DOHH2 (cell line): ENCODE measurements at regions not wholly inside any gene's neighbourhood (a gene's known extent, or its start where the extent isn't known, plus 50 kb on each side); places are given as distances from the start of the nearest gene placed in this dataset.
"Not testable (repeated sequence)": the region's sequence is repeated elsewhere in the genome, so short reads cannot be mapped to it uniquely, and the experiment has no call there.

Source experiments
- H3F3A ChIP-seq: fragments of 200-600 bp; sonication (generic), shearing (Covaris generic); 2 replicates; pipeline ENCODE4 v1.6.0; 2016; ENCODE audit warnings: antibody characterized with exemption, mild to moderate bottlenecking; ENCODE audit not compliant: control insufficient read depth, insufficient read depth
- H3K27ac ChIP-seq: fragments of 200-600 bp; sonication (generic); 2 replicates; pipeline ENCODE4 v1.5.1; 2014; ENCODE audit warnings: low read depth, mild to moderate bottlenecking, low read length, moderate library complexity
- H3K27me3 ChIP-seq: fragments of 200-600 bp; sonication (generic); 2 replicates; pipeline ENCODE4 v1.6.1; 2014; ENCODE audit warnings: mild to moderate bottlenecking, low read length, mixed read lengths; ENCODE audit not compliant: control insufficient read depth
- H3K36me3 ChIP-seq: fragments of 200-600 bp; sonication (generic); 2 replicates; pipeline ENCODE4 v1.6.1; 2014; ENCODE audit warnings: mild to moderate bottlenecking, low read length, moderate library complexity, mixed read lengths; ENCODE audit not compliant: control insufficient read depth
- H3K4me1 ChIP-seq: fragments of 200-600 bp; sonication (generic); 2 replicates; pipeline ENCODE4 v1.6.1; 2014; ENCODE audit warnings: mild to moderate bottlenecking, low read length, mixed read lengths; ENCODE audit not compliant: control insufficient read depth
- H3K4me2 ChIP-seq: fragments of 200-600 bp; sonication (generic); 2 replicates; pipeline ENCODE4 v1.6.0; 2014; ENCODE audit warnings: mild to moderate bottlenecking, low read length, moderate library complexity
- H3K4me3 ChIP-seq: fragments of 200-600 bp; sonication (generic); 2 replicates; pipeline ENCODE4 v1.5.1; 2014; ENCODE audit warnings: mild to moderate bottlenecking, low read length, mixed read lengths
- H3K79me2 ChIP-seq: fragments of 200-600 bp; sonication (generic); 2 replicates; pipeline ENCODE4 v1.6.1; 2014; ENCODE audit warnings: mild to moderate bottlenecking, low read length, mixed read lengths; ENCODE audit not compliant: control insufficient read depth
- H3K9me2 ChIP-seq: fragments of 200-600 bp; sonication (generic); replicated peaks from 2 replicates; pipeline ENCODE4 v1.6.1; 2014; ENCODE audit warnings: mild to moderate bottlenecking, low read length, mixed read lengths; ENCODE audit not compliant: control insufficient read depth
- H3K9me3 ChIP-seq: fragments of 200-600 bp; sonication (generic); 2 replicates; pipeline ENCODE4 v1.6.1; 2014; ENCODE audit warnings: antibody characterized with exemption, low read length, mixed read lengths; ENCODE audit not compliant: control insufficient read depth, insufficient read depth
- H4K20me1 ChIP-seq: fragments of 200-600 bp; sonication (generic); 2 replicates; pipeline ENCODE4 v1.6.0; 2014; ENCODE audit warnings: low read depth, mild to moderate bottlenecking, antibody characterized with exemption, low read length, moderate library complexity; ENCODE audit not compliant: control insufficient read depth, insufficient read depth
- EZH2phosphoT487 ChIP-seq: fragments of 200-600 bp; sonication (generic); IDR thresholded peaks from 2 replicates; pipeline ENCODE4 v1.6.1; 2017; ENCODE audit warnings: borderline replicate concordance, mild to moderate bottlenecking, antibody characterized with exemption, low read length, moderate library complexity, mixed read lengths
- TF ChIP-seq, protein P1 (sequence below): fragments of 200-600 bp; sonication (generic); IDR thresholded peaks from one replicate; pipeline ENCODE4 v1.5.1; 2014; ENCODE audit warnings: antibody characterized with exemption, mild to moderate bottlenecking, low read depth, low read length; ENCODE audit not compliant: poor library complexity, severe bottlenecking

GRCh38 chr3:35924070-35924469 lies 284.7 kb downstream of the ARPP21 start:
- H3K9me2 ChIP-seq, H3K27me3 ChIP-seq, H3K79me2 ChIP-seq, H3K27ac ChIP-seq, H3K4me1 ChIP-seq, H3K9me3 ChIP-seq, H3F3A ChIP-seq, H4K20me1 ChIP-seq, H3K4me3 ChIP-seq, H3K4me2 ChIP-seq, H3K36me3 ChIP-seq: not testable (repeated sequence)
- TF ChIP-seq, protein P1, sequence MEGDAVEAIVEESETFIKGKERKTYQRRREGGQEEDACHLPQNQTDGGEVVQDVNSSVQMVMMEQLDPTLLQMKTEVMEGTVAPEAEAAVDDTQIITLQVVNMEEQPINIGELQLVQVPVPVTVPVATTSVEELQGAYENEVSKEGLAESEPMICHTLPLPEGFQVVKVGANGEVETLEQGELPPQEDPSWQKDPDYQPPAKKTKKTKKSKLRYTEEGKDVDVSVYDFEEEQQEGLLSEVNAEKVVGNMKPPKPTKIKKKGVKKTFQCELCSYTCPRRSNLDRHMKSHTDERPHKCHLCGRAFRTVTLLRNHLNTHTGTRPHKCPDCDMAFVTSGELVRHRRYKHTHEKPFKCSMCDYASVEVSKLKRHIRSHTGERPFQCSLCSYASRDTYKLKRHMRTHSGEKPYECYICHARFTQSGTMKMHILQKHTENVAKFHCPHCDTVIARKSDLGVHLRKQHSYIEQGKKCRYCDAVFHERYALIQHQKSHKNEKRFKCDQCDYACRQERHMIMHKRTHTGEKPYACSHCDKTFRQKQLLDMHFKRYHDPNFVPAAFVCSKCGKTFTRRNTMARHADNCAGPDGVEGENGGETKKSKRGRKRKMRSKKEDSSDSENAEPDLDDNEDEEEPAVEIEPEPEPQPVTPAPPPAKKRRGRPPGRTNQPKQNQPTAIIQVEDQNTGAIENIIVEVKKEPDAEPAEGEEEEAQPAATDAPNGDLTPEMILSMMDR = peak; percentile 33

DNA sequence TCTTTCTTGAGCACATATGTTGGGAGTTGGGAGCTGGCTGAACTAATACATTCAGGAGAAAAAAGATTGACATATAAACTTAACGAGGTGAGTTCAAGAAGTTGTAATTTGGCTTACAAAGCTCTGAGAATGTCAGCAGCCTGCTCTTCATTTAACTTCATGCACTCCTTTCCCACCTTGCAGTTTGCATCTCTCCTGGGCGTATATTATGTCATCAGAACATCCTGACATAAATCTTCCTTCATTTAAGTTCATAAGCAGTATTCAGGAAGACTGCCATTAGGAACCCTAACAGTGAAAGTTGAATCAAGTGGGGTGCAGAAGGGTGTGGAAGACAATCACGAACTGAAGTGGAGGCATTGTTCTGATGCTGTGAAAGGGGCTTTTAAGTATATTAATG lies 288.1 kb downstream of the ARPP21 start:
- no peaks in the 10 kb centered on the region; the same call in 1 of the 2 replicates for H3K27me3 ChIP-seq
- H3K4me1 ChIP-seq = no peaks in the 10 kb centered on the region
- no peaks in the 10 kb centered on the region for H3F3A ChIP-seq
- H3K4me3 ChIP-seq = no peak overlapping the region
- no peak overlapping the region for H3K4me2 ChIP-seq
- H3K9me2 ChIP-seq = no peaks in the 10 kb centered on the region
- no peak overlapping the region for H3K27ac ChIP-seq
- no peaks in the 10 kb centered on the region for H3K79me2 ChIP-seq
- no peak for TF ChIP-seq EZH2phosphoT487
- TF ChIP-seq, protein P1 = no peak
- no peaks in the 10 kb centered on the region for H4K20me1 ChIP-seq
- no peaks in the 10 kb centered on the region for H3K9me3 ChIP-seq
- no peaks in the 10 kb centered on the region for H3K36me3 ChIP-seq

- Histone ChIP-seq H3K27me3 (no peaks in the 10 kb centered on the region; the same call in 1 of the 2 replicates), H3K27ac (no peak overlapping the region), H3K79me2 (no peaks in the 10 kb centered on the region), H3F3A (no peaks in the 10 kb centered on the region), H3K9me2 (no peaks in the 10 kb centered on the region), H4K20me1 (no peaks in the 10 kb centered on the region), H3K4me1 (no peaks in the 10 kb centered on the region), H3K36me3 (no peaks in the 10 kb centered on the region), H3K4me2 (no peak overlapping the region), H3K9me3 (no peaks in the 10 kb centered on the region), H3K4me3 (no peak overlapping the region)
- no peak for TF ChIP-seq EZH2phosphoT487
- TF ChIP-seq, protein P1 = no peak
These were observed 289.8 kb downstream of the ARPP21 start for GRCh38 chr3:35929158-35929557.

DNA sequence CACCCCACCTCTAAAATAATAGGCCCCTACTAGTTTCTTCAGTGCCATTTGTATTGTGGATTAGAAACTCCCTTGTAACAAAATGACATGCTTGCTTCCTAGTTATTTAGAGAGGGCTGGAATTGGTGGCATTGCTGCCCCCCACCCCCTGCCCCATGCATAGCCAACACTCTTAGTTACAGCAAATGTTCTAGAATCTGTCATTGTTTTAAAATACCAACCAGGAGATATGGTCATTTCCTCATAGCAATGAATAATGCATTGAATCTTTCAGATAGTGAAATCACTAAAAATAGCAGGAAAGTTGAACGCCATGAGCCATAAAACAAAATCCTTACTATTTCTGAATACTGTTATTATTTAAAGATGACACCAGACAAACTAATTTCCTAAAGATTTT lies 292.5 kb downstream of the ARPP21 start:
- no peaks in the 10 kb centered on the region for H3K9me3 ChIP-seq
- H3K4me1 ChIP-seq = no peaks in the 10 kb centered on the region
- H3K79me2 ChIP-seq = no peaks in the 10 kb centered on the region
- no peak overlapping the region for H3K4me3 ChIP-seq
- H3K27me3 ChIP-seq = no peaks in the 10 kb centered on the region; the same call in 1 of the 2 replicates
- no peaks in the 10 kb centered on the region for H4K20me1 ChIP-seq
- TF ChIP-seq EZH2phosphoT487 = no peak
- TF ChIP-seq, protein P1 = no peak
- no peaks in the 10 kb centered on the region for H3K36me3 ChIP-seq
- no peaks in the 10 kb centered on the region for H3F3A ChIP-seq
- H3K9me2 ChIP-seq = no peaks in the 10 kb centered on the region
- H3K27ac ChIP-seq = no peak overlapping the region
- H3K4me2 ChIP-seq = no peak overlapping the region
